Urothelium cell line (cell line): ENCODE measurements at regions not wholly inside any gene's neighbourhood (a gene's known extent, or its start where the extent isn't known, plus 50 kb on each side); places are given as distances from the start of the nearest gene placed in this dataset.
"Not testable (repeated sequence)": the region's sequence is repeated elsewhere in the genome, so short reads cannot be mapped to it uniquely, and the experiment has no call there.

Experiments used
- DNase-seq: peaks from one replicate; pipeline ENCODE4 v3.0.0; 2011; ENCODE audit warnings: low spot score, mixed read lengths
- FAIRE-seq: peaks from 2 replicates; lab custom pipeline; 2011; peaks lifted over from hg19 to GRCh38; lab: Jason Lieb, UNC

DNA sequence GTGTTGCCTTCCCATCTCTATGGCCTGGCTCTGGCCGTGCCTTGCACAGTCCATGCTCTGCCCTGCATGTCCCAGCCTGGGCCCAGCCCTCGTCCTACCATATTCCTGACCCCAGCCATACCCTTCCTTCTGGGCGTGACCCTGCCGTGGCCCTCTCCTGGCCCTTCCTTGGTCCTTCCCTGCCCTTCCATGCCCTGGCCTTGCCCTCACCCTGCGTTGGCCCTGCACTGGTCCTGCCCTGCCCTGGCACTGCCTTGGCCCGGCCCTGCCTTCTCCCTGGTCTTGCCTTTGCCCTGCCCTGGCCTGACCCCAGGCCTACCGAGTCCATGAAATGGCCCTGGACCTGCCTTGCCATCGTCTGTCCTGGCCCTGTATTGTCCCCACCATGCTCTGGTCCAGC lies 1561.8 kb downstream of the RPIA start:
- FAIRE-seq, DNase-seq: not testable (repeated sequence)

DNA sequence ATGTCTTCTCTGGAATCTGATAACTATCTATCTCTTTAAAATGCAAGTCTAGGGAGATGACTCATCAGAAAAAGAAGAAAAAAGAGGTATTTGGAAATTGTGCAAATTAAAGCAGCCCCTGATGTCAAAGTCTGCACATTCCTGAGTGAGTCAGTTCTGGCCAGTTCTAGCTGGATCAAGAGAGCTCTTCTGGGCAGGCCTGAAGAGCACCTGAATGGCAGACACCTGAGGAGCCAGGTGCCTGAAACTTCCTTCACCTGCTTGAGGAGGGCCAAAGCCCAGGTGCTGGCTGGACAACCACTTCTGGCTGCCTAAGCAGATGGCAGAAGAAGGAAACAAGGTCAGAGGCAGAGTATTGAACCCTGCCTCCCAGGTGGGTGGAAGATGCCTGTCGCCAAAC lies 1575.4 kb downstream of the RPIA start:
- FAIRE-seq = not testable (repeated sequence)

DNA sequence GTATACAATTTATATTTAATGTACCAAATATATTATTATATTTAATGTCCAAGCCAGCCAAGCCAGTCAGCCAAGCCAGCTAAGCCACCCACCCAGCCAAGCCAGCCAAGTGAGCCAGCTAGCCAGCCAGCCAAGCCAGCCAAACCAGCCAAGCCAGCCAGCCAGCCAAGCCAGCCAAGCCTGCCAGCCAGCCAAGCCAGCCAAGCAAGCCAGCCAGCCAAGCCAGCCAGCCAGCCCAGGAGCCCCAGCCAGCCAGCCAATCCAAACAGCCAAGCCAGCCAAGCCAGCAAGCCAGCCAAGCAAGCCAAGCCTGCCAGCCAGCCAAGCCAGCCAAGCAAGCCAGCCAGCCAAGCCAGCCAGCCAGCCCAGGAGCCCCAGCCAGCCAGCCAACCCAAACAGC lies 1596.3 kb downstream of the RPIA start:
- FAIRE-seq, DNase-seq: not testable (repeated sequence)

More for the DNA sequence above, 1575.4 kb downstream of the RPIA start:
- not testable (repeated sequence) for DNase-seq

DNA sequence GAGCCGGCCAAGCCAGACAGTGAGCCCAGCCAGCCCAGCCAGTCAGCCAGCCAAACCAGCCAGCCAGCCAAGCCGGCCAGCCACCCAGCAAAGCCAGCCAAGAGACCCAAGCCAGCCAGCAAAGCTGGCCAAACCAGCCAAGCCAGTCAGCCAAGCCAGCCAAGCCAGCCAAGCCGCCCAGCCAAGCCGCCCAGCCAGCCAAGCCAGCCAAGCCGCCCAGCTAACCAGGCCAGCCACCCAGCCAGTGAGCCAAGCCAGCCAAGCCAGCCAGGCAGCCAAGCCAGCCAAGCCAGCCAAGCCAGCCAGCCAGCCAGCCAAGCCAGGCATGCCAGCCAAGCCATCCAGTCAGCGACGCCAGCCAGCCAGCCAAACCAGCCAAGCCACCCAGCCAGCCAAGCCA lies 1596.9 kb downstream of the RPIA start:
- FAIRE-seq = peak; percentile 97
- DNase-seq = not testable (repeated sequence)

DNA sequence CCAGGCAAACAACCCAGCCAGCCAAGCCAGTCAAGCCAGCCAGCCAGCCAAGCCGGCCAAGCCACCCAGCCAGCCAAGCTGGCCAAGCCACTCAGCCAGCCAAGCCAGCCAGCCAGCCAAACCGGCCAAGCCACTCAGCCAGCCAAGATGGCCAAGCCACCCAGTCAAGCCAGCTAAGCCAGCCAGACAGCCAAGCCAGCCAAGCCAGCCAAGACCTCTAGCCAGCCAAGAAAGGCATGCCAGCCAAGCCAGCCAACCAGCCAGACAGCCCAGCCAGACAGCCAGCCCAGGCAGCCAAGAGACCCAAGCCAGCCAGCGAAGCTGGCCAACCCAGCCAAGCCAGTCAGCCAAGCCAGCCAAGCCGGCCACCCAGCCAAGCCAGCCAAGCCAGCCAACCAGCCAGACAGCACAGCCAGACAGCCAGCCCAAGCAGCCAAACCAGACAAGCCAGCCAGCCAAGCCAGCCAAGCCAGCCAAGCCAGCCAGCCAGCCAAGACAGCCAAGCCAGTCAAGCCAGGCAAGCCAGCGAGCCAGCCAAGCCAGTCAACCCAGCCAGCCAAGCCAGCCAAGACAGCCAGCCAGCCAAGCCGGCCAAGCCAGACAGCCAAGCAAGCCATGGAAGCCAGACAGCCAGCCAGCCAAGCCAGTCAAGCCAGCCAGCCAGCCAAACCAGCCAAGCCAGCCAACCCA lies 1598.0 kb downstream of the RPIA start:
- not testable (repeated sequence) for DNase-seq, FAIRE-seq

DNA sequence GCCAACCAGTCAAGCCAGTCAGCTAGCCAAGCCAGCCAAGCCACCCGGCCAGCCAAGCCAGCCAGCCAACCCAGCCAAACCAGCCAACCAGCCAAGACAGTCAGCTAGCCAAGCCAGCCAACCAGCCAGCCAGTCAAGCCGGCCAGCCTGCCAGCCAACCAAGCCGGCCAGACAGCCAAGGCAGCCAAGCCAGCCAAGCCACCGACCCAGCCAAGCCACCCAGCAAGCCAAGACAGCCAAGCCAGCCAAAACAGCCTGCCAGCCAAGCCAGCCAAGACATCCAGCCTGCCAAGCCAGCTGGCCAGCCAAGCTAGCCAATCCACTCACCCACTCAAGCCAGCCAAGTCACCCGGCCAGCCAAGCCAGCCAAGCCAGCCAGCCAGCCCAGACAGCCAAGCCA lies 1599.2 kb downstream of the RPIA start:
- not testable (repeated sequence) for FAIRE-seq, DNase-seq

DNA sequence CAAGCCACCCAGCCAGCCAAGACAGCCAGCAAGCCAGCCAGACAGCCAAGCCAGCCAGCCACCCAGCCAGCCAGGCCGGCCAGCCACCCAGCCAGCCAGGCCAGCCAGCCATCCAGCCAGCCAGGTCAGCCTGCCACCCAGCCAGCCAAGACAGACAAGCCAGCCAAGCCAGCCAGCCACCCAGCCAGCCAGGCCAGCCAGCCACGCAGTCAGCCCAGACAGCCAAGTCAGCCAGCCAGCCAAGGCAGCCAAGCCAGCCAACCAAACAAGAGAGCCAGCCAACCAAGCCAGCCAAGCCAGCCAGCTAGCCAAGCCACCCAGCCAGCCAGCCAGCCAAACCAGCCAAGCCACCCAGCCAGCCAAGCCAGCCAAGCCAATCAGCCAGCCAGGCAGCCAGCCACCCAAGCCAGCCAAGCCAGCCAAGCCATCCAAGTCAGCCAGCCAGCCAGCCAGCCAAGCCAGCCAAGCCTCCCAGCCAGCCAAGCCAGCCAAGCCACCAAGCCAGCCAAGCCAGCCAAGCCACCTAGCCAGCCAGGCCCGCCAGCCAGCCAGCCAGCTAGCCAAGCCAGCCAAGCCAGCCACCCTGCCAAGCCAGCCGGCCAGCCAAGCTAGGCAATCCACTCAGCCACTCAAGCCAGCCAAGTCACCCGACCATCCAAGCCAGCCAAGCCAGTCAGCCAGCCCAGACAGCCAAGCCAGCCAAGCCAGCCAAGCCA lies 1599.9 kb downstream of the RPIA start:
- not testable (repeated sequence) for DNase-seq
- peak; percentile 99 for FAIRE-seq

DNA sequence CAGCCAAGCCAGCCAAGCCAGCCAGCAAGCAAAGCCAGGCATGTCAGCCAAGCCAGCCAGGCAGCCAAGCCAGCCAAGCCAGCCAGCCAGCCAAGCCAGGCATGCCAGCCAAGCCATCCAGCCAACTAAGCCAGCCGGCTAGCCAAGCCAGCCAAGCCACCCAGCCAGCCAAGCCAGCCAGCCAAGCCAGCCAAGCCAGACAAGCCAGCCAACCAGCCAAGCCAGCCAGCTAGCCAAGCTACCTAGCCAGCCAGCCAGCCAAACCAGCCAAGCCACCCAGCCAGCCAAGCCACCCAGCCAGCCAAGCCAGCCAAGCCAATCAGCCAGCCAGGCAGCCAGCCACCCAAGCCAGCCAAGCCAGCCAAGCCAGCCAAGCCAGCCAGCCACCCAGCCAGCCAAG lies 1600.5 kb downstream of the RPIA start:
- not testable (repeated sequence) for FAIRE-seq, DNase-seq

DNA sequence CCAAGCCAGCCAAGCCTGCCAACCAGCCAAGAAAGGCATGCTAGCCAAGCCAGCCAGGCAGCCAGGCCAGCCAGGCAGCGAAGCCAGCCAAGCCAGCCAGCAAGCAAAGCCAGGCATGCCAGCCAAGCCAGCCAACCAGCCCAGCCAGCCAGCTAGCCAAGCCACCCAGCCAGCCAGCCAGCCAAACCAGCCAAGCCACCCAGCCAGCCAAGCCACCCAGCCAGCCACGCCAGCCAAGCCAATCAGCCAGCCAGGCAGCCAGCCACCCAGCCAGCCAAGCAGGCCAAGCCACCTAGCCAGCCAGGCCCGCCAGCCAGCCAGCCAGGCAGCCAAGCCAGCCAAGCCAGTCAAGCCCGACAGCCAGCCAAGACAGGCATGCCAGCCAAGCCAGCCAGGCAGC lies 1601.0 kb downstream of the RPIA start:
- FAIRE-seq, DNase-seq: not testable (repeated sequence)

DNA sequence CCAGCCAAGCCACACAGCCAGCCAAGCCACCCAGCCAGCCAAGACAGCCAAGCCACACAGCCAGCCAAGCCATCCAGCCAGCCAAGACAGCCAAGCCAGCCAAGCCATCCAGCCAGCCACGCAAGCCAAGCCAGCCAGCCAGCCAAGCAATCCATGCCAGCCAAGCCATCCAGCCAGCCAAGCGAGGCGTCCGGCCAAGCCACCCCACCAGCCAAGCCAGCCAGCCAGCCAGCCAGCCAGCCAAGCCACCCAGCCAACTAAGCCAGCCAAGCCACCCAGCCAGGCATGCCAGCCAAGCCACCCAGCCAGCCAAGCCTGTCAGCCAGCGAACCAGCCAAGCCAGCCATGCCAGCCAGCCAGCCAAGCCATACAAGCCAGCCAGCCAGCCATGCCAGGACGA lies 1601.8 kb downstream of the RPIA start:
- DNase-seq, FAIRE-seq: not testable (repeated sequence)

DNA sequence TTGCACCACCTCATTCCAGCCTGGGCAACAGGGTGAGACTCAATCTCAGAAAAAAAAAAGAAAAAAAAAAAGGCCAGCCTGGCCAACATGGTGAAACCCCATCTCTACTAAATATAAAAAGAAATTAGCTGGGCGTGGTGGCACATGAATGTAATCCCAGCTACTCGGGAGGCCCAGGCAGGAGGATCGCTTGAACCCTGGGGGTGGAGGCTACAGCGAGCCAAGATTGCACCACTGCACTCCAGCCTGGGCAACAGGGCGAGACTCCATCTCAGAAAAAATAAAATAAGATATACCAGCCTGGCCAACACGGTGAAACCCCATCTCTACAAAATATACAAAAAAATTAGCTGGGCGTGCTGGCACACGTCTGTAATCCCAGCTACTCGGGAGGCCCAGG lies 1602.3 kb downstream of the RPIA start:
- not testable (repeated sequence) for DNase-seq, FAIRE-seq

DNA sequence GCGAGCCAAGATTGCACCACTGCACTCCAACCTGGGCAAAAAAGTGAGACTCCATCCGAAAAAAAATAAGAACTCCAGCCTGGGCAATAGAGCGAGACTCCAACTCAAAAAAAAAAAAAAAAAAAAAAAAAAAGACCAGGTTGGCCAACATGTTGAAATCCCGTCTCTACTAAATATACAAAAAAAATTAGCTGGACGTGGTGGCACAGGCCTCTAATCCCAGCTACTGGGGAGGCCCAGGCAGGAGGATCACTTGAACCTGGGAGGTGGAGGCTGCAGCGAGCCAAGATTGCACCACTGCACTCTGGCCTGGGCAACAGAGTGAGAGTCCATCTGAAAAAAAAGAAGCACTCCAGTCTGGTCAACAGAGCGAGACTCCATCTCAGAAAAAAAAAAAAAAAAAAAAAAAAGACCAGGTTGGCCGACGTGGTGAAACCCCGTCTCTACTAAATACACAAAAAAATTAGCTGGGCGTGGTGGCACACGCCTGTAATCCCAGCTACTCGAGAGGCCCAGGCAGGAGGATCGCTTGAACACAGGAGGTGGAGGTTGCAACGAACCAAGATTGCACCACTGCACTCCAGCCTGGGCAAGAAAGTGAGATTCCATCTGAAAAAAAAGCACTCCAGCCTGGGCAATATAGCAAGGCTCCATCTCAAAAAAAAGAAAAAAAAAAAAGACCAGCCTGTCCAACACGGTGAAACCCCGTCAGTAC lies 1603.7 kb downstream of the RPIA start:
- not testable (repeated sequence) for FAIRE-seq, DNase-seq

DNA sequence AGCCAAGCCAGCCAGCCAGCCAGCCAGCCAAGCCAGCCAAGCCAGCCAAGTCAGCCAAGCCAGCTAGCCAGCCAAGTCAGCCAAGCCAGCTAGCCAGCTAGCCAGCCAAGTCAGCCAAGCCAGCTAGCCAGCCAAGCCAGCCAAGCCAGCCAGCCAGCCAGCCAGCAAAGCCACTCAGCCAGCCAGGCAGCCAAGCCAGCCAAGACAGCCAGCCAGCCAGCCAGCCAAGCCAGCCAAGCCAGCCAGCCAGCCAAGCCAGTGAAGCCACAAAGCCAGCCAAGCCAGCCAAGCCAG lies 1605.0 kb downstream of the RPIA start:
- not testable (repeated sequence) for DNase-seq, FAIRE-seq

DNA sequence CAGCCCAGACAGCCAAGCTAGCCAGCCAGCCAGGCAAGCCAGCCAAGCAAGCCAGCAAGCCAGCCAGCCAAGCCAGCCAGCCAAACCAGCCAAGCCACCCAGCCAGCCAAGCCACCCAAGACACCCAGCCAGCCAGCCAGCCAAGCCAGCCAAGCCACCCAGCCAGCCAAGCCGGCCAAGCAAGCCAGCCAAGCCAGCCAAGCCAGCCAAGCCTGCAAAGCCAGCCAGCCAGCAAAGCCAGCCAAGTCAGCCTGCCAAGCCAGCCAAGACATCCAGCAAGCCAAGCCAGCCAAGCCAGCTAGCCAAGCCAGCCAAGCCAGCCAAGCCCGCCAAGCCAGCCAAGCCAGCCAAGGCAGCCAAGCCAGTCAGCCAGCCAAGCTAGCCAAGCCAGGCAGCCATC lies 1606.2 kb downstream of the RPIA start:
- not testable (repeated sequence) for DNase-seq, FAIRE-seq

DNA sequence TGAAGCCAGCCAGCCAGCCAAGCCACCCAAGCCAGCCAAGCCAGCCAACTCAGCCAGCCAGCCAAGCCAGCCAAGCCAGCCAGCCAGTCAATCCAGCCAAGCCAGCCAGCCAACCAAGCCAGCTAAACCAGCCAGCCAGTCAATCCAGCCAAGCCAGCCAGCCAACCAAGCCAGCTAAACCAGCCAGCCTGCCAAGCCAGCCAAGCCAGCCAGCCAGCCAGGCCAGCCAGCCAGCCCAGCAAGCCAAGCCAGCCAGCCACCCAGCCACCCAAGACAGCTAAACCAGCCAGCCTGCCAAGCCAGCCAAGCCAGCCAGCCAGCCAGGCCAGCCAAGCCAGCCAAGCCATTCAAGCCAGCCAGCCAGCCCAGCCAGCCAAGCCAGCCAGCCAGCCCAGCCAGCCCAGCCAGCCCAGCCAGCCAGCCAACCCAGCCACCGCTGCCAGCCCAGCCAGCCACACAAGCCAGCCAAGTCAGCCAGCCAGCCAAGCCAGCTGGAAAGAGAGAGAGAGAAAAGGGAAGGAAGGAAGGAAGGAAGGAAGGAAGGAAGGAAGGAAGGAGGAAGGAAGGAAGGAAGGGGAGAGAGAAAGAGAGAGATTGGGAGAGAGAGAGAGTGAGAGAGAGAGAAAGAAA lies 1606.8 kb downstream of the RPIA start:
- not testable (repeated sequence) for DNase-seq, FAIRE-seq

DNA sequence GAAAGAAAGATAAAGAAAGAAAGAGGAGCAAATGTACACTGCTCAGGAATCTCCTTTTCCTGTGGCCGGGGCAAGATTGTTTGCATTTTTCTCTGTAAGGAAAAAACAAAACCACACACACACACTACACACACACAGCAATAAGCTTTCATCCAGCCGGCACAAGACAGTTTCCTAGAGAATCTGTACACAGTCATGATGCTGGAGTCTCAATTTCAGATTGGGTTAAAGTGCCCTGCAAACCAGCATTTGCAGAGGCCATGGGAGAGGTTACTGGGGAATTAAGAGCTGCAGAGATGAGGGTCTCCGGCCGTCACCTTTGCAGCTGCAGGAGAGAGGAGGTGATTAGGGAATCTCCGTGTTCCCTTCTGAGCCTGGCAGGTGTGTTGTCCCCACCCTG lies 1607.5 kb downstream of the RPIA start:
- FAIRE-seq, DNase-seq: not testable (repeated sequence)

DNA sequence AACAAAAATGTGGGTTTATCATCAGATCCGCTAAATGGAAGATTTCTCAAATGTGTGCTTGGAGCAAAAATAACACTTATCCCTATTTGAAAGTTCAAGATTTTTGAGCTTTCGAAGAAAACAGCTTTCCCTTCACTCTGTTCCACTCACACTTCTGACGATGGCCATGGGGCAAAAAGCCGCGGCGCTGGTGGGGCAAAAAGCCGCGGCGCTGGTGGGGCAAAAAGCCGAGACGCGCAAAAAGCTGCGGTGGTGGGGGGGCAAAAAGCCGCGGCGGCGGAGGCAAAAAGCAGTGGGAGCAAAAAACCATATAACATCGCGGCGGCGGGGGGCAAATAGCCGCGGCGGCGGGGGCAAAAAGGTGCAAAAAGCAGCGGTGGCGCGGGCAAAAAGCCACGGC lies 1631.5 kb downstream of the RPIA start:
- FAIRE-seq, DNase-seq: not testable (repeated sequence)

DNA sequence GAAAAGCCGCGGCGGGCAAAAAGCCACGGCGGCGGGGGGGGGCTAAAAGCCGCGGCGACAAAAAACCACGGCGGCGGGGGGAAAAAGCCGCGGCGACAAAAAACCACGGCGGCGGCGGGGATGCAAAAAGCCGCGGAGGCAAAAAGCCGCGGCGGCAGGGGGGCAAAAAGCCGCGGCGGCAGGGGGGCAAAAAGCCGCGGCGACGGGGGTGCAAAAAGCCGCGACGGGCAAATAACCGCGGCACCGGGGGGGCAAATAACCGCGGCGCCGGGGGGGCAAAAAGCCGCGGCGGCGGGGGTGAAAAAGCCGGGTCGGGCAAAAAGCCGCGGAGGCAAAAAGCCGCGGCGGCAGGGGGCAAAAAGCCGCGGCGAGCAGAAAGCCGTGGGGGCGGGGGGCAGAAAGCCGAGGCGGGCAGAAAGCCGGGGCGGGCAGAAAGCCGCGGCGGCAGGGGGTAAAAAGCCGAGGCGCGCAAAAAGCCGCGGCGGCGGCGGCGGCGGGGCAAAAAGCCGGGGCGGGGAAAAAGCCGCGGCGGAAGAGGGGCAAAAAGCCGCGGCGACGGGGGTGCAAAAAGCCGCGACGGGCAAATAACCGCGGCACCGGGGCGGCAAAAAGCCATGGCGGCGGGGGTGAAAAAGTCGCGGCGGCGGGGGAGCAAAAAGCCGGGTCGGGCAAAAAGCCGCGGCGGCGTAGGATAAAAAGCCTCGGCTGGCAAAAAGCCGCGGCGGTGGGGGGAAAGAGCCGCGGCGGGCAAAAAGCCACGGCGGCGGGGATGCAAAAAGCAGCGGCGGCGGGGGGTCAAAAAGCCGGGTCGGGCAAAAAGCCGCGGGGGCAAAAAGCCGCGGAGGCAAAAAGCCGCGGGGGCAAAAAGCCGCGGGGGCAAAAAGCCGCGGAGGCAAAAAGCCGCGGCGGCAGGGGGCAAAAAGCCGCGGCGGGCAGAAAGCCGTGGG lies 1632.4 kb downstream of the RPIA start:
- DNase-seq, FAIRE-seq: not testable (repeated sequence)

DNA sequence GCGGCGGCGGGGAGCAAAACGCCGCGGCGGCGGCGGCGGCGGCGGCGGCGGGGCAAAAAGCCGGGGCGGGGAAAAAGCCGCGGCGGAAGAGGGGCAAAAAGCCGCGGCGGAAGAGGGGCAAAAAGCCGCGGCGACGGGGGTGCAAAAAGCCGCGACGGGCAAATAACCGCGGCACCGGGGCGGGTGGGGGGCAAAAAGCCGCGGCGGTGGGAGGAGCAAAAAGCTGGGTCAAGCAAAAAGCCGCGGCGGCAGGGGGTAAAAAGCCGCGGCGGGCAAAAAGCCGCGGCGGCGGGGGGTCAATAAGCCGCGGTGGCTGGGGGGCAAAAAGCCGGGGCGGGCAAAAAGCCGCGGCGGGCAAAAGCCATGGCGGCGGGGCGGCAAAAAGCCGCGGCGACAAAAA lies 1633.2 kb downstream of the RPIA start:
- not testable (repeated sequence) for DNase-seq, FAIRE-seq
